ENCODE measurements at regions not wholly inside any gene's neighbourhood (a gene's known extent, or its start where the extent isn't known, plus 50 kb on each side); places are given as distances from the start of the nearest gene placed in this dataset.

DNA sequence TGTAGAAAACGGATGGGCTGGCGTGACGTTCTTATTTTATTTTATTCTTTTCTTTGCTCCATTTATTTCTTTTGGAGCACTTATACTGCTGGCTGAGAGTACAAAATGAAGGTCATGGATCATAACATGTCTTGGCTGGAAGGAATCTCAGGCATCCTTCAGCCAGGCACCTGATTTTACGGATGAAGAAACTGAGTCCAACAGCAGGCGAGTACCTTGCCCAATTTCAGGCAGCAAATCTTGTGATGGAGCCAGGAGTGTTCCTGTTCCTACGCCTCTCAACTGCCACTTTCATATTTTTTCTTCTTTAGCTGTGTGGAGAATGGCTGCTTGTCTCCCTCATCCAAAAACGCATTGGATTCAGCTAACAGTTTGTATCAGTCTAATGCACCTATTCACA, 332.1 kb upstream of the IGFBP7 start:
- TF ChIP-seq, protein P1, sequence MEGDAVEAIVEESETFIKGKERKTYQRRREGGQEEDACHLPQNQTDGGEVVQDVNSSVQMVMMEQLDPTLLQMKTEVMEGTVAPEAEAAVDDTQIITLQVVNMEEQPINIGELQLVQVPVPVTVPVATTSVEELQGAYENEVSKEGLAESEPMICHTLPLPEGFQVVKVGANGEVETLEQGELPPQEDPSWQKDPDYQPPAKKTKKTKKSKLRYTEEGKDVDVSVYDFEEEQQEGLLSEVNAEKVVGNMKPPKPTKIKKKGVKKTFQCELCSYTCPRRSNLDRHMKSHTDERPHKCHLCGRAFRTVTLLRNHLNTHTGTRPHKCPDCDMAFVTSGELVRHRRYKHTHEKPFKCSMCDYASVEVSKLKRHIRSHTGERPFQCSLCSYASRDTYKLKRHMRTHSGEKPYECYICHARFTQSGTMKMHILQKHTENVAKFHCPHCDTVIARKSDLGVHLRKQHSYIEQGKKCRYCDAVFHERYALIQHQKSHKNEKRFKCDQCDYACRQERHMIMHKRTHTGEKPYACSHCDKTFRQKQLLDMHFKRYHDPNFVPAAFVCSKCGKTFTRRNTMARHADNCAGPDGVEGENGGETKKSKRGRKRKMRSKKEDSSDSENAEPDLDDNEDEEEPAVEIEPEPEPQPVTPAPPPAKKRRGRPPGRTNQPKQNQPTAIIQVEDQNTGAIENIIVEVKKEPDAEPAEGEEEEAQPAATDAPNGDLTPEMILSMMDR (conservative IDR thresholded peaks at IDR 0.05; ENCODE audit: low read length): no peak
- TF ChIP-seq EZH2phosphoT487 (IDR thresholded peaks at IDR 0.05; ENCODE audit: borderline replicate concordance, low read depth, low read length): no peak
